Osteoblast (primary cell): ENCODE measurements at regions not wholly inside any gene's neighbourhood (a gene's known extent, or its start where the extent isn't known, plus 50 kb on each side); places are given as distances from the start of the nearest gene placed in this dataset.
"Not testable (repeated sequence)": the region's sequence is repeated elsewhere in the genome, so short reads cannot be mapped to it uniquely, and the experiment has no call there.

Experiments used
- DNase-seq: peaks from one replicate; pipeline ENCODE4 v3.0.0; 2011; ENCODE audit warnings: low spot score, mixed read lengths; ENCODE audit not compliant: insufficient read length; ENCODE audit errors: missing footprints
- H2AFZ ChIP-seq: 2 replicates; pipeline ENCODE4 v1.6.0; 2011; ENCODE audit warnings: mild to moderate bottlenecking, low read length
- H3K27ac ChIP-seq: 2 replicates; pipeline ENCODE4 v1.5.1; 2011; ENCODE audit warnings: mild to moderate bottlenecking, low read depth, low read length, moderate library complexity
- H3K27me3 ChIP-seq: 2 replicates; pipeline ENCODE4 v1.6.0; 2012; ENCODE audit warnings: mild to moderate bottlenecking, control low read depth, inconsistent platforms, low read length, moderate library complexity; ENCODE audit not compliant: insufficient read depth
- H3K36me3 ChIP-seq: 2 replicates; pipeline ENCODE4 v1.5.1; 2011; ENCODE audit warnings: mild to moderate bottlenecking, low read length, control low read depth, moderate library complexity; ENCODE audit not compliant: insufficient read depth
- H3K4me1 ChIP-seq: 2 replicates; pipeline ENCODE4 v1.5.1; 2011; ENCODE audit warnings: mild to moderate bottlenecking, low read length, control low read depth, moderate library complexity; ENCODE audit not compliant: insufficient read depth
- H3K4me2 ChIP-seq: 2 replicates; pipeline ENCODE4 v1.6.0; 2011; ENCODE audit warnings: mild to moderate bottlenecking, low read length; ENCODE audit not compliant: insufficient read depth
- H3K4me3 ChIP-seq: fragments of 200-600 bp; sonication (generic); 3 replicates; pipeline ENCODE4 v1.5.1; 2012; ENCODE audit warnings: mild to moderate bottlenecking, low read length, inconsistent platforms; ENCODE audit not compliant: insufficient read depth
- H3K79me2 ChIP-seq: 2 replicates; pipeline ENCODE4 v1.6.0; 2012; ENCODE audit warnings: mild to moderate bottlenecking, low read length, control low read depth, inconsistent platforms; ENCODE audit not compliant: insufficient read depth
- H3K9me3 ChIP-seq: 2 replicates; pipeline ENCODE4 v1.5.1; 2011; ENCODE audit warnings: low read depth, low read length, control low read depth
- H4K20me1 ChIP-seq: 2 replicates; pipeline ENCODE4 v1.6.0; 2012; ENCODE audit warnings: mild to moderate bottlenecking, low read length, control low read depth; ENCODE audit not compliant: insufficient read depth
- TF ChIP-seq, protein P1 (sequence below): IDR thresholded peaks from 2 replicates; pipeline ENCODE4 v1.5.1; 2011; ENCODE audit warnings: mild to moderate bottlenecking, low read depth, low read length, moderate library complexity; ENCODE audit errors: extremely low read depth

DNA sequence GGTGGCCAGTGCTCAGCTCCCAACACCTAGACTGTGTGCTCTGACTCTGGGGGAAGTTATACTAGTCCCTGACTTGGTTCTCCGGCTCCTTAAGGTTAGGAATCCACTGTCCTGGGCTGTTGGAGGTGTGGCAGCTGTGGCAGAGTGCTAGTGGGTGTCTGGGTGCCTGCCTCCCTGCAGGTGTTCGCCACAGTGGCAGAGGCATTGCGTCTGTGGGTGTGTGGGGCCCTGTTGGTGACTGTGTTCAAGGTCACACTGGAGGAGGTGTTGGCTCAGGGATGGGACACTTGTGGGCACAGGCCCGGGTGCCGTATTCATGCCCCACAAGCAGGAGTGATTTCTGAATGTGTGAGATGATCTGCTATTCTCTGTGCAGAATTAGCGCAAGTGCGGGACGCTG, 467.4 kb downstream of the TMEM121 start:
- TF ChIP-seq, protein P1, sequence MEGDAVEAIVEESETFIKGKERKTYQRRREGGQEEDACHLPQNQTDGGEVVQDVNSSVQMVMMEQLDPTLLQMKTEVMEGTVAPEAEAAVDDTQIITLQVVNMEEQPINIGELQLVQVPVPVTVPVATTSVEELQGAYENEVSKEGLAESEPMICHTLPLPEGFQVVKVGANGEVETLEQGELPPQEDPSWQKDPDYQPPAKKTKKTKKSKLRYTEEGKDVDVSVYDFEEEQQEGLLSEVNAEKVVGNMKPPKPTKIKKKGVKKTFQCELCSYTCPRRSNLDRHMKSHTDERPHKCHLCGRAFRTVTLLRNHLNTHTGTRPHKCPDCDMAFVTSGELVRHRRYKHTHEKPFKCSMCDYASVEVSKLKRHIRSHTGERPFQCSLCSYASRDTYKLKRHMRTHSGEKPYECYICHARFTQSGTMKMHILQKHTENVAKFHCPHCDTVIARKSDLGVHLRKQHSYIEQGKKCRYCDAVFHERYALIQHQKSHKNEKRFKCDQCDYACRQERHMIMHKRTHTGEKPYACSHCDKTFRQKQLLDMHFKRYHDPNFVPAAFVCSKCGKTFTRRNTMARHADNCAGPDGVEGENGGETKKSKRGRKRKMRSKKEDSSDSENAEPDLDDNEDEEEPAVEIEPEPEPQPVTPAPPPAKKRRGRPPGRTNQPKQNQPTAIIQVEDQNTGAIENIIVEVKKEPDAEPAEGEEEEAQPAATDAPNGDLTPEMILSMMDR, result no peak
- peaks cover 8% of the 10 kb centered on the region for H3K4me1 ChIP-seq
- H3K4me2 ChIP-seq, result no peak overlapping the region
- no peak for DNase-seq
- no peak overlapping the region for H3K4me3 ChIP-seq
- no peaks in the 10 kb centered on the region for H3K79me2 ChIP-seq
- no peaks in the 10 kb centered on the region for H3K9me3 ChIP-seq
- H3K36me3 ChIP-seq, result no peaks in the 10 kb centered on the region
- no peaks in the 10 kb centered on the region for H4K20me1 ChIP-seq
- no peaks in the 10 kb centered on the region for H3K27me3 ChIP-seq
- H2AFZ ChIP-seq, result peak overlapping the region; percentile 49
- no peak overlapping the region for H3K27ac ChIP-seq

DNA sequence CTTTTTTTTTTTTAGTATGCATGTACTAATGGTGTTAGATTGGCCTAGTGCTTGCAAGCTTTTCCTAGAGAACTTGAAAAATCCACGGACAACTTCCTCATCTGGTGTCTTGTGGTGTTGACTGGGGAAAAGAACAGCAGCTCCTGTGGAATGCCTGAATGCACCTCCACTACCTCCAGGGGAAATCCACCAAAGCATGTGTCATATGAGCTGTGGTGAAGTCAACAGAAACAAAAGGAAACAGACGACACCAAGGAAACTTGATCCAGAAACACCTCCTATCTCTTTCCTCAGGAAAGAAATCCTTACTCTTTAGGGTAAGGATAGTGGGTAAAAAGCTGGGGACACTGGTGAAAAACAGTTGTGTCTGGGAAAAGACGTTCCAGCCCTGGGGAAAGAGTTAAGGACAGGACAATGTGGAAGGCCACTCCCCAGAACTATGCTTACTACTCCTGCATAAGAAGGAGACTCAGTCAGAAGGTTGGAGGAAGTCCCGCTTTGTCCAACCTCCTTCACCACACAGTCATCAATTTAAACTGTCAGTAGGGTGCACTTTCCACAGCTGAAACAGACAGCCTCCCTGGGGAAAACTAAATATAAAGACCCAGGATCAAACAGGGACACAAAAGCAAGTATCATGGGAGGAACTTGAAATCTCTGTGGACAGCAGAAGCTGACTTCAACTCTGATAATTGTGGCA, 468.8 kb downstream of the TMEM121 start:
- not testable (repeated sequence) for H3K4me1 ChIP-seq, H3K36me3 ChIP-seq, H4K20me1 ChIP-seq, H3K27me3 ChIP-seq, H3K4me2 ChIP-seq, H3K79me2 ChIP-seq, H3K9me3 ChIP-seq, H3K27ac ChIP-seq, H3K4me3 ChIP-seq, DNase-seq
- peak overlapping the region; percentile 60 for H2AFZ ChIP-seq

DNA sequence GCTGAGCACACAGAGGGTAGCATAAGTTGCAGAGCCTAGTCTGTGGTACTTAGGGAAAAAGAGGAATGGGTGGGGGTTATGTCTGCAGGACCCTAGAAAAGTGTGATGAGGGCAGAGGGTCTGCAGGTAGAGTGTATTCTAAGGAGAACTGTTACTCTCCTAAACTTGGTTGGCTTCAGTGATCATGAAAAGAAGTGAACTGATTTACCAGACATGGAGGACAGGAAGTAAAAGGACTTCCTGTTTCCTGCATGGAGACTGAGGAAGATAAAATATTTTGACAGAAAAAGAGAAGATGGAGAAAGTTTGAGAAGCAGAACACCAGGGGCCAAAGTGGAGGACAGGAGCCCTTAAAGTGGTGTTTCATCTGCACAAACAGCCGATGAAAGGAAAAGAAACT, 472.2 kb downstream of the TMEM121 start:
- not testable (repeated sequence) for H3K36me3 ChIP-seq, H3K4me3 ChIP-seq, H4K20me1 ChIP-seq, H3K4me1 ChIP-seq, H3K79me2 ChIP-seq, H3K9me3 ChIP-seq, H3K27ac ChIP-seq, H3K4me2 ChIP-seq, DNase-seq, H3K27me3 ChIP-seq
- peak overlapping the region; percentile 76 for H2AFZ ChIP-seq

DNA sequence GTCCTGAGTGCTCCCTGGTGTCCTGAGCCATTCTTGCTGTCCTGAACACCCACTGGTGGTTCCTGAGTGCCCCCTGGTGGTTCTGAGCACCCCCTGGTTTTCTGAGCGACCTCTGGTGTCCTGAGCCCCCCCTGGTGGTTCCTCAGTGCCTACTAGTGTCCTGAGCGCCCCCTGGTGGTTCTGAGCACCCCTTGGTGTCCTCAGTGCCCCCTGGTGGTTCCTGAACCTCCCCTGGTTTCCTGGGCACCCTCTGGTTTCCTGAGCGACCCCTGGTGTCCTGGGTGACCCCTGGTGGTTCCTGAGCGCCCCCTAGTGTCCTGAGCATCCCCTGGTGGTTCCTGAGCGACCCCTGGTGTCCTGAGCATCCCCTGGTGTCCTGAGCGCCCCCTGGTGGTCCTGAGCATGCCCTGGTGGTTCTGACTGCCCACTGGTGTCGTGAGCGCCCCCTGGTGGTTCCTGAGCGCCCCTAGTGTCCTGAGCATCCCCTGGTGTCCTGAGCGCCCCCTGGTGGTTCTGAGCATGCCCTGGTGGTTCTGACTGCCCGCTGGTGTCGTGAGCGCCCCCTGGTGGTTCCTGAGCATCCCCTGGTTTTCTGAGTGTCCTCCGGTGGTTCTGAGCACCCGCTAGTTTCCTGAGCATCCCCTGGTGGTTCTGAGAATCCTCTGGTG, 473.1 kb downstream of the TMEM121 start:
- H2AFZ ChIP-seq, result no peak overlapping the region
- no peak overlapping the region for H3K4me3 ChIP-seq
- H3K36me3 ChIP-seq, result no peaks in the 10 kb centered on the region
- no peaks in the 10 kb centered on the region for H3K27me3 ChIP-seq
- H3K79me2 ChIP-seq, result no peaks in the 10 kb centered on the region
- no peak overlapping the region for H3K27ac ChIP-seq
- no peaks in the 10 kb centered on the region for H4K20me1 ChIP-seq
- H3K9me3 ChIP-seq, result no peaks in the 10 kb centered on the region
- no peak overlapping the region for H3K4me2 ChIP-seq
- TF ChIP-seq, protein P1, result peak; percentile 59
- H3K4me1 ChIP-seq, result peaks cover 5% of the 10 kb centered on the region
- peak; percentile 66 for DNase-seq

DNA sequence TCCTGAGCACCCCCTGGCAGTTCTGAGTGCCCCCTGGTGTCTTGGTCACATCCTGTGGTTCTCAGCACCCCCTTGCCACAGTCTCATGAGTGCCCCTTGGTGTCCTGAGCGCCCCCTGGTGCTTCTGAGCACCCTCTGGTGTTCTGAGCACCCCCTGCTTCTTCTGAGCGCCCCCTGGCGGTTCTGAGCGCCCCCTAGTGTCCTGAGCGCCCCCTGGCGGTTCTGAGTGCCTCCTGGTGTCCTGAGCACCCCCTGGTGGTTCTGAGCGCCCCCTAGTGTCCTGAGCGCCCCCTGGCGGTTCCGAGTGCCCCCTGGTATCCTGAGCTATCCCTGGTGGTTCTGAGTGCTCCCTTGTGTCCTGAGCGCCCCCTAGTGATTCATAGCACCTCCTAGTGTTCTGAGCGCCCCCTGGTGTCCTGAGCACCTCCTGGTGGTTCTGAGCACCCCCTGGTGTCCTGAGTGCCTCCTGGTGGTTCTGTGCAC, 473.7 kb downstream of the TMEM121 start:
- H3K4me3 ChIP-seq, H3K27ac ChIP-seq, H3K36me3 ChIP-seq, H3K27me3 ChIP-seq, H3K79me2 ChIP-seq, H3K4me1 ChIP-seq, DNase-seq, H4K20me1 ChIP-seq, H3K9me3 ChIP-seq, H3K4me2 ChIP-seq, H2AFZ ChIP-seq: not testable (repeated sequence)
